NT2/D1 (cell line): ENCODE measurements at regions not wholly inside any gene's neighbourhood (a gene's known extent, or its start where the extent isn't known, plus 50 kb on each side); places are given as distances from the start of the nearest gene placed in this dataset.

Source experiments
- DNase-seq: peaks from one replicate; pipeline ENCODE4 v3.0.0-alpha.2; 2011; ENCODE audit warnings: low read depth, low spot score
- H3K27me3 ChIP-seq: 2 replicates; pipeline ENCODE4 v1.6.0; 2011; ENCODE audit warnings: mild to moderate bottlenecking; ENCODE audit not compliant: insufficient read length, insufficient read depth
- H3K36me3 ChIP-seq: 2 replicates; pipeline ENCODE4 v1.6.1; 2011; ENCODE audit warnings: mild to moderate bottlenecking, low read length, mixed read lengths; ENCODE audit not compliant: insufficient read depth, insufficient read length
- H3K4me1 ChIP-seq: 2 replicates; pipeline ENCODE4 v1.5.1; 2011; ENCODE audit not compliant: insufficient read depth, insufficient read length
- H3K4me3 ChIP-seq: 2 replicates; pipeline ENCODE4 v1.5.1; 2011; ENCODE audit warnings: low read depth; ENCODE audit not compliant: insufficient read length
- H3K9ac ChIP-seq: 2 replicates; pipeline ENCODE4 v1.6.0; 2011; ENCODE audit warnings: low read depth; ENCODE audit not compliant: insufficient read length
- H3K9me3 ChIP-seq: 2 replicates; pipeline ENCODE4 v1.5.1; 2011; ENCODE audit warnings: mild to moderate bottlenecking, low read length; ENCODE audit not compliant: insufficient read depth
- SUZ12 ChIP-seq: IDR thresholded peaks from 2 replicates; pipeline ENCODE4 v1.6.1; 2011; ENCODE audit not compliant: insufficient read length, insufficient read depth; ENCODE audit errors: extremely low read depth
- YY1 ChIP-seq: IDR thresholded peaks from 2 replicates; pipeline ENCODE4 v1.6.1; 2011; ENCODE audit not compliant: insufficient read length, insufficient read depth
- ZNF274 ChIP-seq: IDR thresholded peaks from 2 replicates; pipeline ENCODE4 v1.6.1; 2011; ENCODE audit warnings: mild to moderate bottlenecking, low read depth, low read length

- no peaks in the 10 kb centered on the region for H3K4me1 ChIP-seq
- no peak overlapping the region for H3K9ac ChIP-seq
- TF ChIP-seq ZNF274 (no peak), YY1 (no peak), SUZ12 (no peak)
- H3K9me3 ChIP-seq: no peaks in the 10 kb centered on the region
- no peaks in the 10 kb centered on the region for H3K27me3 ChIP-seq
- DNase-seq: no peak
- H3K4me3 ChIP-seq: no peak overlapping the region
- no peaks in the 10 kb centered on the region for H3K36me3 ChIP-seq
Observed at GRCh38 chr18:54043484-54044251, 180.8 kb downstream of the MBD2 start.

GRCh38 chr18:54035927-54036326 lies 188.5 kb downstream of the MBD2 start:
- Histone ChIP-seq H3K36me3 (no peaks in the 10 kb centered on the region), H3K9ac (no peak overlapping the region), H3K4me1 (no peaks in the 10 kb centered on the region), H3K9me3 (no peaks in the 10 kb centered on the region), H3K27me3 (no peaks in the 10 kb centered on the region), H3K4me3 (no peak overlapping the region)
- TF ChIP-seq YY1: no peak
- TF ChIP-seq SUZ12: no peak
- no peak for TF ChIP-seq ZNF274
- DNase-seq: no peak

- H3K36me3 ChIP-seq: no peaks in the 10 kb centered on the region
- no peaks in the 10 kb centered on the region for H3K4me1 ChIP-seq
- TF ChIP-seq ZNF274 (no peak), SUZ12 (no peak), YY1 (no peak)
- H3K4me3 ChIP-seq: no peak overlapping the region
- no peaks in the 10 kb centered on the region for H3K9me3 ChIP-seq
- no peak for DNase-seq
- H3K9ac ChIP-seq: no peak overlapping the region
- no peaks in the 10 kb centered on the region for H3K27me3 ChIP-seq
Observed at GRCh38 chr18:54033052-54033451, 191.4 kb downstream of the MBD2 start.

GRCh38 chr18:54032412-54032811 lies 192.1 kb downstream of the MBD2 start:
- H3K9me3 ChIP-seq: no peaks in the 10 kb centered on the region
- no peak for TF ChIP-seq SUZ12
- no peak for DNase-seq
- no peaks in the 10 kb centered on the region for H3K27me3 ChIP-seq
- no peak overlapping the region for H3K4me3 ChIP-seq
- no peaks in the 10 kb centered on the region for H3K36me3 ChIP-seq
- no peak overlapping the region for H3K9ac ChIP-seq
- H3K4me1 ChIP-seq: no peaks in the 10 kb centered on the region

- H3K9ac ChIP-seq: no peak overlapping the region
- no peaks in the 10 kb centered on the region for H3K9me3 ChIP-seq
- H3K4me3 ChIP-seq: no peak overlapping the region
- no peak for DNase-seq
- TF ChIP-seq YY1 (no peak), SUZ12 (no peak), ZNF274 (no peak)
- no peaks in the 10 kb centered on the region for H3K4me1 ChIP-seq
- H3K36me3 ChIP-seq: no peaks in the 10 kb centered on the region
- H3K27me3 ChIP-seq: no peaks in the 10 kb centered on the region
Observed at GRCh38 chr18:54031243-54031642, 193.2 kb downstream of the MBD2 start.

GRCh38 chr18:54030434-54030833 lies 194.0 kb downstream of the MBD2 start:
- no peak for DNase-seq
- Histone ChIP-seq H3K27me3 (no peaks in the 10 kb centered on the region), H3K4me3 (no peak overlapping the region), H3K4me1 (no peaks in the 10 kb centered on the region), H3K36me3 (no peaks in the 10 kb centered on the region), H3K9me3 (no peaks in the 10 kb centered on the region), H3K9ac (no peak overlapping the region)
- no peak for TF ChIP-seq SUZ12
- TF ChIP-seq YY1: no peak
- TF ChIP-seq ZNF274: no peak

GRCh38 chr18:54023471-54023870 lies 201.0 kb downstream of the MBD2 start:
- Histone ChIP-seq H3K27me3 (no peaks in the 10 kb centered on the region), H3K9ac (no peak overlapping the region), H3K4me3 (no peak overlapping the region), H3K9me3 (no peaks in the 10 kb centered on the region), H3K4me1 (no peaks in the 10 kb centered on the region), H3K36me3 (no peaks in the 10 kb centered on the region)
- TF ChIP-seq ZNF274 (no peak), YY1 (no peak), SUZ12 (no peak)
- DNase-seq: no peak

GRCh38 chr18:54020966-54021365 lies 203.5 kb downstream of the MBD2 start:
- TF ChIP-seq ZNF274 (no peak), SUZ12 (no peak), YY1 (no peak)

More at GRCh38 chr18:54020966-54021365, 203.5 kb downstream of the MBD2 start:
- Histone ChIP-seq H3K27me3 (no peaks in the 10 kb centered on the region), H3K9ac (no peak overlapping the region), H3K4me3 (no peak overlapping the region), H3K36me3 (no peaks in the 10 kb centered on the region), H3K4me1 (no peaks in the 10 kb centered on the region), H3K9me3 (no peaks in the 10 kb centered on the region)
- no peak for DNase-seq
